ENCODE measurements at regions not wholly inside any gene's neighbourhood (a gene's known extent, or its start where the extent isn't known, plus 50 kb on each side); places are given as distances from the start of the nearest gene placed in this dataset.
A peak's percentile ranks its signal among the peaks of the same experiment; 100 is the strongest.

GRCh38 chr14:61997161-61997560 is 234.9 kb downstream of the SNAPC1 start:
- Histone ChIP-seq H4K91ac (ENCODE audit: insufficient read depth, low read depth, low read length) (no peak overlapping the region), H2AK9ac (replicated peaks; ENCODE audit: low read depth, low read length, poor library complexity) (no peak overlapping the region), H2BK120ac (ENCODE audit: low read depth, low read length) (peak overlapping the region; percentile 39; the same call in 1 of the 2 replicates), H3K4me3 (ENCODE audit: insufficient read depth, low read depth, low read length) (no peak overlapping the region), H3K36me3 (ENCODE audit: control insufficient read depth, insufficient read depth, low read length) (no peaks in the 10 kb centered on the region), H3K9ac (ENCODE audit: low read depth, low read length) (no peak overlapping the region), H4K20me1 (ENCODE audit: insufficient read depth, low read length) (no peaks in the 10 kb centered on the region), H3K56ac (ENCODE audit: extremely low read depth, insufficient read depth, low read length) (no peak overlapping the region), H2BK20ac (ENCODE audit: low read depth, low read length) (peak overlapping the region; percentile 18; the same call in 1 of the 2 replicates), H3K23ac (ENCODE audit: low read depth, low read length) (no peak overlapping the region), H3K27me3 (ENCODE audit: control insufficient read depth, insufficient read depth, low read length) (no peaks in the 10 kb centered on the region), H2BK5ac (ENCODE audit: low read depth, low read length, poor library complexity, severe bottlenecking) (peak overlapping the region; percentile 61), H4K5ac (ENCODE audit: low read depth, low read length) (peak overlapping the region; percentile 36; the same call in 1 of the 2 replicates), H3K4ac (ENCODE audit: low read depth, low read length) (no peak overlapping the region), H2BK15ac (ENCODE audit: low read depth, low read length) (peak overlapping the region; percentile 56; the same call in 1 of the 3 replicates), H4K8ac (ENCODE audit: low read depth in 2 of 2, low read length in 2 of 2) (no peak overlapping the region), H3K79me1 (ENCODE audit: low read depth in 1 of 2, low read length in 2 of 2) (peaks cover 0 to 4% of the 10 kb centered on the region in 2 experiments; a peak in 1 of 4 replicates), H3K18ac (ENCODE audit: low read depth, low read length) (peak overlapping the region; percentile 78; the same call in 1 of the 2 replicates), H3K27ac (ENCODE audit: insufficient read depth, low read length) (no peak overlapping the region), H2AFZ (replicated peaks; ENCODE audit: low read length, poor library complexity) (no peak overlapping the region), H3K9me3 (ENCODE audit: control insufficient read depth, insufficient read depth, low read length) (no peaks in the 10 kb centered on the region), H3K4me1 (ENCODE audit: control insufficient read depth, insufficient read depth, low read length) (peaks cover 14% of the 10 kb centered on the region), H3K4me2 (ENCODE audit: low read depth, low read length) (peak overlapping the region; percentile 31; the same call in 1 of the 2 replicates), H3K9me1 (ENCODE audit: insufficient read depth, low read length) (no peaks in the 10 kb centered on the region), H2AK5ac (ENCODE audit: low read depth, low read length) (no peak overlapping the region), H3K14ac (replicated peaks; ENCODE audit: low read depth, low read length) (no peak overlapping the region)
- POLR2A ChIA-PET (ENCODE audit: unreplicated experiment), result no interaction called here
- CTCF ChIA-PET, result interaction anchor here (1.1 kb wide), 1 partner anchor 43 kb away, joined by 3 read pairs; no protein-coding TSS in a partner anchor
- no peak for ATAC-seq (ENCODE audit: low read depth)
- no TSS peak for BruUV-seq (replicated peaks)
- intact Hi-C loops (cut with micrococcal nuclease) (no loop called here), dilution Hi-C loops (cut with HindIII; ENCODE audit: low sequenced_read_pairs, unreplicated experiment) (no loop called here), in situ Hi-C loops (cut with MboI; ENCODE audit: low sequenced_read_pairs) (no loop called here)
- TF ChIP-seq FOS (IDR thresholded peaks at IDR 0.05; ENCODE audit: low read depth, low read length), result 0 out of 2 replicates have a peak, but pooled peaks have one; percentile 16
- no peak for TF ChIP-seq NFE2L2 (IDR thresholded peaks at IDR 0.05; ENCODE audit: low read depth, low read length)
- TF ChIP-seq ELK1 (IDR thresholded peaks at IDR 0.05; ENCODE audit: borderline replicate concordance, low read depth, low read length), result no peak
- peak; percentile 39 for DNase-seq

Data from IMR-90 (cell line).